AG09309 (cell line): ENCODE measurements at regions not wholly inside any gene's neighbourhood (a gene's known extent, or its start where the extent isn't known, plus 50 kb on each side); places are given as distances from the start of the nearest gene placed in this dataset.

Experiments used
- DNase-seq: peaks from one replicate; pipeline ENCODE4 v3.0.0-alpha.2; 2010; ENCODE audit warnings: low read depth
- H3K4me3 ChIP-seq: 2 replicates; pipeline ENCODE4 v1.5.1; 2011; ENCODE audit warnings: mild to moderate bottlenecking, low read depth, low read length, moderate library complexity; ENCODE audit not compliant: control insufficient read depth
- CTCF ChIP-seq: IDR thresholded peaks from 2 replicates; pipeline ENCODE4 v1.5.1; 2011; ENCODE audit warnings: mild to moderate bottlenecking, low read depth, low read length, inconsistent platforms; ENCODE audit not compliant: insufficient read depth, control insufficient read depth; ENCODE audit errors: missing control alignments

DNA sequence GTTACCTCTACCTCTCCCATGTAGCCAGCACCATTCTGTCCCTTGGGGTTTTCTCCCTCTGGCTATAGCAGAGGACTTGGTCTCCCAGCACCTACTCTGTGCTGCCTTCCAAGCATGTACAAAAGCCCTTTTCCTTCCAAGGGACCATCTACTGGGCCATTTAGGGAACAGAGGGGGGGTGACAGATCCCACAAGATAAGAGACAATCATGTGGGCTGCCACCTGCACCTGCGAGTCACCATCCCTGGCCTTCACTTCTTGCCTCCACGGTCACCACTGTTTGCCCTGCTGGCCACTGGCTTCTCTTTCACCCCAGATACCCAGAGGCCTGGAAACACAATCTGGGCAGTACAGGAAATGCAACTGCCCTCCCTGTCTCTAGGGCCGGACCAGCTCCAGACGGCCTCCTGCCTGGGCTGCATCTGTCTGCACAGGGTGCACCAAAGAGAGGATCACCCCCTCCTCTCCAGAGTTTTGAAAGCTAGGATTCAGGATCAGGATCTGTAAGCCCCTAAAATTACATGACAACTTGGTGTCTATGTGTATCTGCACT lies 160.8 kb upstream of the NECTIN1 start:
- no peak overlapping the region for H3K4me3 ChIP-seq
- DNase-seq = no peak
- TF ChIP-seq CTCF = no peak

DNA sequence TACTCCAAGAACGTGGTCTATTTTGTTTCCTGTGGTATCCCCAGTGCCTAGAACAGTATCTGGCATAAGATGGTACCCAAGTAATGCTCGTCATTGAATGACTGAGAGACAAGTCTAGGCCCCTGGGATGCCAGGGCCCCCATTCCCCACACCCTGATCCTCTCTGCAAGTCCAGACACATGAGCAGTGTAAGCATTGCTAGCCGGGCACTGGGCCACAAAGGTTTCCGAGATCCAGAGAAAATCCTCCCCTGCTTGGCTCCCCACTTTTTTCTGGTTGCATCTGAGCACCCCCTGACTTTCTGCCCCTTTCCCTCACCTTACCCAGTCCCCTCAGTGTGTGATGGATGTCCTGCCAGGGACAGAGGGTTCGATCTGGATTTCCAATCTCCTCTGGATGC lies 160.1 kb upstream of the NECTIN1 start:
- no peak for TF ChIP-seq CTCF
- H3K4me3 ChIP-seq = no peak overlapping the region
- no peak for DNase-seq

DNA sequence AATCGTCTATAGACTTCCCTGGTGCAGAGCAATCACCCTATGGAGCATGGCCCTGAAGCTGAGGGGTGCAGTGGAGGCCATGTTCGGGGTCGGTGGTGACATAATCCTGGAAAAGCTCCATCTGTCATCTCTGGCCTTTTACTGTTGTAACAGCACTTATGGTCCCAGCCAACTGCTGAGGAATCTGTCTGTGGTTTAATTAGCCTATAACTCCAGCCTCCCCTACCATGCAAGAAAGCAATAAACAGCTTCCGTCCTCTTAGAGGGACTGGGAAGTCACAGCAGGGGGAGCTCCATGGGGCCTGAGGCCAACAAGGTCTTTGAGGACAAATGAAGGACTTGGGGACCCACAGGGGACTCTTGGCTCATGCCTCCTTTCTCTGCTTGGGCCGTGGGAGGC lies 159.1 kb upstream of the NECTIN1 start:
- no peak for DNase-seq
- no peak overlapping the region for H3K4me3 ChIP-seq
- no peak for TF ChIP-seq CTCF

DNA sequence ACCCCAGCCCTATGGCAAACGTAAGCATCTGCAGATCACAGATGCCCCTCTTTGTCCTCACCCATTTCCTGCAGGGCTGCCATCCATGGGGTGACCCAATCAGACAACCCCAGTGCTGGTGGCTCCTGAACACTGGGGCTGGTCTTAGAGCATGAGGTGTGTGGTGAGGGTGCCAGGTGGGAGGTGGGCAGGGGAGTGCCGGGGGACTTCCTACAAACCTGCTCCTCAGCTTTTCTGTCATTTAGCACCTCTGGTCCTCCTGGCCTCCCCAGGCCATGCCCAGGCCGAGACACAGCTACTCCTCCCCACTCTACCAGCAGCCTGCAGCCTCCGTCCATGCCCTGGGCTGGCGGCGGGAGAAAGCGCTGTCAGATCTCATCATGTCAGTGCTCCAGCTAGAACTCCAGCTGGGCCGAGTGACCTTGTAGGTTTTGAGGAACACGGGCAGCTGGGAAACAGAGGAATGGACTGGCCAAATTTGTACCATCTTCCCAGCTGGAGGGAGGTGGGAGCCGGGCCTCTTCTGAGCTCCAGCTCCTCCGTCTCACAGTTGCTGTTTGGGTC lies 157.7 kb upstream of the NECTIN1 start:
- TF ChIP-seq CTCF = no peak
- DNase-seq = no peak
- H3K4me3 ChIP-seq = no peak overlapping the region

DNA sequence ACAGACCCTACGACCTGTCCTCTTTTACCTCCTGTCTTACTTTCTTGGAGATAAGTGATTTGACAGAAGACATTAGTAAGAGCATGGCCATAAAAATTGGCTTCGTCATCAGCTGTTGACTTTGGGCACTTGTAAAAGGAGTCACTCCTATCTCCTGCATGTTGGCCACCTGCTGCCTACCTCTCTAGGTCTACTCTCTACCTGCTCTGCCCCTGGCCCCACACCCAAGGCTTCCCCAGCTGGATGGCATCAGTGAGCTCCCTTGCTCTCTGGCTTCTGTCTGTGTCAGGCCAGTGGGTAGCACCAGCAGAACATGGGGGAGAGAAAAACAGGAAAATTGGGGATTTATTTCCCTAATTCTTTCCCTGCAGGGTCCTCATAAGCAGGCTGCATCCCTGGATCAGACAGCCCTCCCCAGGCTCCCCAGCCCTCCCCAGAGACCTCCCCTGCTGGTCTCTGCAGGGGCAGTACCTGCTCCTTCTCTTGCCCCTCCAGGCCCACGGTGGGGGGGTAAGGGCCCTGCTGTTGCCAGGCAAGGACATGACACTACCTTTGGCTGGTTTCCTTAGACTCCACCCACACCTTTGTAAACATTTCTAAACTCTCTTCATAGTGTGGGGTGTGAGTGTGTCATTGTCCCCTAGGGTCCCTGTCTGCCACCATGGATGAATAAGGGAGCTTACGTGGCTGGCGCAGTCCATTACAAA lies 157.0 kb upstream of the NECTIN1 start:
- no peak overlapping the region for H3K4me3 ChIP-seq
- no peak for TF ChIP-seq CTCF
- DNase-seq = no peak

DNA sequence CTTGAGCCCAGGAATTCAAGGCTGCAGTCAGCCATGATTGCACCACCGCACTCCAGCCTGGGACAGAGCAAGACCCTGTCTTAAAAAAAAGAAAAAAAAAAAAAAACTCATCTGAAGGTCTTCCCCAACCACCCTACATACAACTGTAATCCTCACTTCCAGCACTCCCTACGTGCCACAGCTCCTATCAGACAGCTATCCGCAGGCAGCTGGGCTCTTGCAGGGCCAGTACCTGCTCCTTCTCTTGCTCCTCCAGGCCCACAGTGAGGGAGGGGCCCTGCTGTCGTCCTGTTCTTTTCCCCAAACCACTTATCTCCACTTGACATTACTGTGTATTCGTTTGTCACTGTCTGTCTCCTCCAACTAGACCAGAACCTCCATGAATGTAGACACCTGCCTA lies 156.1 kb upstream of the NECTIN1 start:
- no peak for TF ChIP-seq CTCF
- no peak overlapping the region for H3K4me3 ChIP-seq
- no peak for DNase-seq
